ENCODE measurements at regions not wholly inside any gene's neighbourhood (a gene's known extent, or its start where the extent isn't known, plus 50 kb on each side); places are given as distances from the start of the nearest gene placed in this dataset.

- Mint-ChIP-seq H3K27me3 (no peaks in the 10 kb centered on the region), H3K4me3 (no peak overlapping the region), H3K4me1 (no peaks in the 10 kb centered on the region), H3K27ac (no peak overlapping the region), H3K9me3 (peaks cover 2% of the 10 kb centered on the region), H3K36me3 (ENCODE audit: low read depth) (no peaks in the 10 kb centered on the region)
- TF ChIP-seq CTCF (IDR thresholded peaks at IDR 0.05), result no peak
- intact Hi-C loops (cut with micrococcal nuclease), result no loop called here
- CTCF ChIA-PET, result no interaction called here
- no peak for ATAC-seq (ENCODE audit: low read depth)
- DNase-seq, result no peak
- POLR2A ChIA-PET, result no interaction called here
Measured at GRCh38 chr6:96450770-96451130, 70.9 kb upstream of the UFL1 start.

DNA sequence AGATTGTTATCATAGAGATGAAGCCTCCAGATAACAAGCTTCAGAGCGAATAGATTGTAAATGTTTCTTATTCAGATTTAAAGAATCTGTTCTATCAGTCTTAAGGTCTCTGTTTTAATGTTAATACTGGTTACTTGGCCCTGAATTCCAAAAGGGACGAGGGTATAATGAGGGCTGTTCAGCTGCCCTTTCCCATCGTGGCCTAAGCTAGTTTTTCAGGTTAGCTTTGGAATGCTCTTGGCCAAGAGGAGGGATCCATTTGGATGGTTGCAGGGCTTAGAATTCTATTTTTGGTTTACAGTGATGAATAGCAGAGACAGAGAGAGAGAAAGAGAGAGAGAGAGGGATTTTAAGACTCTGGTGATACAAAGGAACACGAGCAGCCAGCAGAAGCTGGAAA lies 62.8 kb upstream of the UFL1 start:
- intact Hi-C loops (cut with micrococcal nuclease), result no loop called here
- ChIA-PET POLR2A (no interaction called here), CTCF (no interaction called here)
- Mint-ChIP-seq H3K4me1 (no peaks in the 10 kb centered on the region), H3K27me3 (no peaks in the 10 kb centered on the region), H3K4me3 (no peak overlapping the region), H3K36me3 (ENCODE audit: low read depth) (no peaks in the 10 kb centered on the region), H3K9me3 (no peaks in the 10 kb centered on the region), H3K27ac (no peak overlapping the region)
- no peak for TF ChIP-seq CTCF (IDR thresholded peaks at IDR 0.05)
- ATAC-seq (ENCODE audit: low read depth) (no peak), DNase-seq (no peak)

GRCh38 chr6:96460052-96460700 lies 61.4 kb upstream of the UFL1 start:
- H3K4me3 Mint-ChIP-seq, result no peak overlapping the region
- H3K9me3 Mint-ChIP-seq, result no peaks in the 10 kb centered on the region
- intact Hi-C loops (cut with micrococcal nuclease), result no loop called here
- no peaks in the 10 kb centered on the region for H3K27me3 Mint-ChIP-seq
- ChIA-PET CTCF (no interaction called here), POLR2A (no interaction called here)
- DNase-seq, result no peak
- no peak for TF ChIP-seq CTCF (IDR thresholded peaks at IDR 0.05)
- ATAC-seq (ENCODE audit: low read depth), result no peak
- no peaks in the 10 kb centered on the region for H3K4me1 Mint-ChIP-seq
- H3K27ac Mint-ChIP-seq, result no peak overlapping the region
- H3K36me3 Mint-ChIP-seq (ENCODE audit: low read depth), result no peaks in the 10 kb centered on the region

- no peak for TF ChIP-seq CTCF (IDR thresholded peaks at IDR 0.05)
- Mint-ChIP-seq H3K4me1 (peaks cover 1% of the 10 kb centered on the region), H3K27me3 (peaks cover 2% of the 10 kb centered on the region), H3K36me3 (ENCODE audit: low read depth) (no peaks in the 10 kb centered on the region), H3K9me3 (no peaks in the 10 kb centered on the region), H3K27ac (no peak overlapping the region), H3K4me3 (no peak overlapping the region)
- DNase-seq, result no peak
- intact Hi-C loops (cut with micrococcal nuclease), result no loop called here
- ChIA-PET CTCF (no interaction called here), POLR2A (no interaction called here)
- no peak for ATAC-seq (ENCODE audit: low read depth)
Measured at GRCh38 chr6:96465321-96465903, 56.2 kb upstream of the UFL1 start.

DNA sequence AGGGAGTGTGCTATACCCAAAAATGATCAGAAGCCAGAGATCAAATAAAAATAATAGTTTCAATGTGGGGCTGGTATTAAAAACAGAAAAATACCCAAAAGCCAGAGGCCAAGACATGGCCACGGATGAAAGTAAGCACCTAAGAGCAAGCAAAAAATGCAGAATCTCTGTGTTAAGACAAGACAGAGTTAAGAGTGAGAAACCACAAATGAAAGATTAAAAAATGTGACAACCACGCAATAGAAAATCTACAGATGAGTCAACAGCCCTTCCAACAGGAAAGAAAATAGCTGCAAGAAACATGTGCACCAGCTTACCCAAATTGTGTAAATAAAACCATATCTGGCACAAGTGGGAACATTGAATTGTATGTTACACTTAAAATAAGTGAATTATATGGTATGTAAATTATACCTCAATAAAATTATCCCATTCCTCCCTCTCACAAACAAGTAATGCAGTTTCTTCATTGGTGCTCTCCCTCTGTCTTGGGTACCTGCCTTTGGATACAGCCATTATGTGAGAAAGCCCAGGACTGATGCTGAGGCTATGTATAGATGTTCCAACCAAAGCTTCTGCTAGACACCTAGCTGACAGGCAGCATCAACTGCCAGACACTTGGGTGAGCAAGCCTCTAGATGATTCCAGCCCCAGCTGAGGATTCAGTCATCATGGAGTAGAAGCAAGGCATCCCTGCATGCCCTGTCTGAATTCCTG lies 55.3 kb upstream of the UFL1 start:
- ChIA-PET CTCF (no interaction called here), POLR2A (no interaction called here)
- H3K4me3 Mint-ChIP-seq, result no peak overlapping the region
- no peaks in the 10 kb centered on the region for H3K36me3 Mint-ChIP-seq (ENCODE audit: low read depth)
- peaks cover 2% of the 10 kb centered on the region for H3K27me3 Mint-ChIP-seq
- DNase-seq, result no peak
- peaks cover 1% of the 10 kb centered on the region for H3K4me1 Mint-ChIP-seq
- no peak overlapping the region for H3K27ac Mint-ChIP-seq
- ATAC-seq (ENCODE audit: low read depth), result no peak
- TF ChIP-seq CTCF (IDR thresholded peaks at IDR 0.05), result no peak
- no peaks in the 10 kb centered on the region for H3K9me3 Mint-ChIP-seq
- intact Hi-C loops (cut with micrococcal nuclease), result no loop called here
